ENCODE measurements at regions not wholly inside any gene's neighbourhood (a gene's known extent, or its start where the extent isn't known, plus 50 kb on each side); places are given as distances from the start of the nearest gene placed in this dataset.

GRCh38 chr15:98480844-98481243, 167.5 kb upstream of the IGF1R start:
- Histone ChIP-seq H3K4me1 (no peaks in the 10 kb centered on the region), H3K36me3 (no peaks in the 10 kb centered on the region), H3K27ac (no peak overlapping the region), H3K9me3 (peaks cover 4 to 26% of the 10 kb centered on the region in 2 donors), H3K27me3 (no peaks in the 10 kb centered on the region), H3K4me3 (no peak overlapping the region)
- intact Hi-C loops (cut with DNase I; ENCODE audit: low total_unique reads) = no loop called here
- DNase-seq (ENCODE audit: low spot score in 2 of 2) = no peak
- TF ChIP-seq CTCF (IDR thresholded peaks at IDR 0.05) (no peak), POLR2AphosphoS5 (IDR thresholded peaks at IDR 0.05) (no peak), POLR2A (IDR thresholded peaks at IDR 0.05) (no peak)

- intact Hi-C loops (cut with DNase I; ENCODE audit: low total_unique reads) = no loop called here
- no peak overlapping the region for H3K4me3 ChIP-seq
- no peak for DNase-seq (ENCODE audit: low spot score in 2 of 2)
- no peaks in the 10 kb centered on the region for H3K4me1 ChIP-seq
- H3K9me3 ChIP-seq = peaks cover 0 to 14% of the 10 kb centered on the region in 2 donors
- TF ChIP-seq CTCF (IDR thresholded peaks at IDR 0.05) = no peak
- TF ChIP-seq POLR2AphosphoS5 (IDR thresholded peaks at IDR 0.05) = no peak
- no peak for TF ChIP-seq POLR2A (IDR thresholded peaks at IDR 0.05)
- no peak overlapping the region for H3K27ac ChIP-seq
- H3K36me3 ChIP-seq = no peaks in the 10 kb centered on the region
- H3K27me3 ChIP-seq = no peaks in the 10 kb centered on the region
Observed at GRCh38 chr15:98483575-98484130, 164.7 kb upstream of the IGF1R start.

- Histone ChIP-seq H3K27ac (no peak overlapping the region), H3K36me3 (no peaks in the 10 kb centered on the region), H3K9me3 (peaks cover 0 to 14% of the 10 kb centered on the region in 2 donors), H3K4me3 (no peak overlapping the region), H3K27me3 (no peaks in the 10 kb centered on the region), H3K4me1 (no peaks in the 10 kb centered on the region)
- intact Hi-C loops (cut with DNase I; ENCODE audit: low total_unique reads) = no loop called here
- DNase-seq (ENCODE audit: low spot score in 2 of 2) = no peak
- TF ChIP-seq POLR2AphosphoS5 (IDR thresholded peaks at IDR 0.05) = no peak
Observed at GRCh38 chr15:98484914-98485313, 163.4 kb upstream of the IGF1R start.

- Histone ChIP-seq H3K9me3 (peaks cover 0 to 14% of the 10 kb centered on the region in 2 donors), H3K27me3 (no peaks in the 10 kb centered on the region), H3K4me3 (no peak overlapping the region), H3K36me3 (no peaks in the 10 kb centered on the region), H3K4me1 (no peaks in the 10 kb centered on the region), H3K27ac (no peak overlapping the region)
- intact Hi-C loops (cut with DNase I; ENCODE audit: low total_unique reads) = no loop called here
- TF ChIP-seq POLR2A (IDR thresholded peaks at IDR 0.05) = no peak
- TF ChIP-seq POLR2AphosphoS5 (IDR thresholded peaks at IDR 0.05) = no peak
- TF ChIP-seq CTCF (IDR thresholded peaks at IDR 0.05) = no peak
- DNase-seq (ENCODE audit: low spot score in 2 of 2) = no peak
Observed at GRCh38 chr15:98485451-98485850, 162.9 kb upstream of the IGF1R start.

- no peak overlapping the region for H3K27ac ChIP-seq
- no peak for TF ChIP-seq POLR2AphosphoS5 (IDR thresholded peaks at IDR 0.05)
- TF ChIP-seq CTCF (IDR thresholded peaks at IDR 0.05) = no peak
- TF ChIP-seq POLR2A (IDR thresholded peaks at IDR 0.05) = no peak
- no peaks in the 10 kb centered on the region for H3K27me3 ChIP-seq
- H3K4me1 ChIP-seq = no peaks in the 10 kb centered on the region
- no peak overlapping the region for H3K4me3 ChIP-seq
- H3K9me3 ChIP-seq = no peaks in the 10 kb centered on the region
- intact Hi-C loops (cut with DNase I; ENCODE audit: low total_unique reads) = no loop called here
- DNase-seq (ENCODE audit: low spot score in 2 of 2) = no peak
- no peaks in the 10 kb centered on the region for H3K36me3 ChIP-seq
Observed at GRCh38 chr15:98493966-98494511, 154.3 kb upstream of the IGF1R start.
